ENCODE measurements at regions not wholly inside any gene's neighbourhood (a gene's known extent, or its start where the extent isn't known, plus 50 kb on each side); places are given as distances from the start of the nearest gene placed in this dataset.

DNA sequence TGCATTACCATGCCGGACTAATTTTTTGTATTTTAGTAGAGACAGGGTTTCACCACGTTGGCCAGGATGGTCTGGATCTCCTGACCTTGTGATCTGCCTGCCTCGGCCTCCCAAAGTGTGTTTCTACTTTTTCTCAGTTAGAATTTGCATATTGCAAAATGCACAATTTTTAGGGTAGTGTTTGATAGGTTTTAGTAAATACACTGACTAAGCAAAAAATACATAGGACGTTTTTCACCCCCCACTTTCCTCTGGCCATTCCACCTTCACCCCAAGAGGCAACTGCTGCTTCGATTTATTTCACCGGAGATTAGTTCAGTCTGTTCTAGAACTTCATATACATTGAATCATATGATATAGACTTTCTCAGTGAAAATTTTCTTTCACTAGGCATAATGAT is 1269.1 kb downstream of the TBC1D22A start:
- TF ChIP-seq TCF4 (CRISPR knock-in tag; IDR thresholded peaks at IDR 0.05; ENCODE audit: borderline replicate concordance) (no peak), ZNF8 (CRISPR knock-in tag; IDR thresholded peaks at IDR 0.05) (no peak), ZFP3 (CRISPR knock-in tag; IDR thresholded peaks at IDR 0.05) (no peak), ZNF70 (CRISPR knock-in tag; IDR thresholded peaks at IDR 0.05) (no peak), RARB (CRISPR knock-in tag; IDR thresholded peaks at IDR 0.05) (no peak), OSR1 (CRISPR knock-in tag; IDR thresholded peaks at IDR 0.05) (no peak), SNAI2 (CRISPR knock-in tag; IDR thresholded peaks at IDR 0.05) (no peak), ZFP30 (CRISPR knock-in tag; IDR thresholded peaks at IDR 0.05) (no peak), TOX (CRISPR knock-in tag; IDR thresholded peaks at IDR 0.05; ENCODE audit: borderline replicate concordance) (no peak)
- TF ChIP-seq, protein P1, sequence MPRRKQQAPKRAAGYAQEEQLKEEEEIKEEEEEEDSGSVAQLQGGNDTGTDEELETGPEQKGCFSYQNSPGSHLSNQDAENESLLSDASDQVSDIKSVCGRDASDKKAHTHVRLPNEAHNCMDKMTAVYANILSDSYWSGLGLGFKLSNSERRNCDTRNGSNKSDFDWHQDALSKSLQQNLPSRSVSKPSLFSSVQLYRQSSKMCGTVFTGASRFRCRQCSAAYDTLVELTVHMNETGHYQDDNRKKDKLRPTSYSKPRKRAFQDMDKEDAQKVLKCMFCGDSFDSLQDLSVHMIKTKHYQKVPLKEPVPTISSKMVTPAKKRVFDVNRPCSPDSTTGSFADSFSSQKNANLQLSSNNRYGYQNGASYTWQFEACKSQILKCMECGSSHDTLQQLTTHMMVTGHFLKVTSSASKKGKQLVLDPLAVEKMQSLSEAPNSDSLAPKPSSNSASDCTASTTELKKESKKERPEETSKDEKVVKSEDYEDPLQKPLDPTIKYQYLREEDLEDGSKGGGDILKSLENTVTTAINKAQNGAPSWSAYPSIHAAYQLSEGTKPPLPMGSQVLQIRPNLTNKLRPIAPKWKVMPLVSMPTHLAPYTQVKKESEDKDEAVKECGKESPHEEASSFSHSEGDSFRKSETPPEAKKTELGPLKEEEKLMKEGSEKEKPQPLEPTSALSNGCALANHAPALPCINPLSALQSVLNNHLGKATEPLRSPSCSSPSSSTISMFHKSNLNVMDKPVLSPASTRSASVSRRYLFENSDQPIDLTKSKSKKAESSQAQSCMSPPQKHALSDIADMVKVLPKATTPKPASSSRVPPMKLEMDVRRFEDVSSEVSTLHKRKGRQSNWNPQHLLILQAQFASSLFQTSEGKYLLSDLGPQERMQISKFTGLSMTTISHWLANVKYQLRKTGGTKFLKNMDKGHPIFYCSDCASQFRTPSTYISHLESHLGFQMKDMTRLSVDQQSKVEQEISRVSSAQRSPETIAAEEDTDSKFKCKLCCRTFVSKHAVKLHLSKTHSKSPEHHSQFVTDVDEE (CRISPR knock-in tag; IDR thresholded peaks at IDR 0.05): no peak
- no peak for ATAC-seq

DNA sequence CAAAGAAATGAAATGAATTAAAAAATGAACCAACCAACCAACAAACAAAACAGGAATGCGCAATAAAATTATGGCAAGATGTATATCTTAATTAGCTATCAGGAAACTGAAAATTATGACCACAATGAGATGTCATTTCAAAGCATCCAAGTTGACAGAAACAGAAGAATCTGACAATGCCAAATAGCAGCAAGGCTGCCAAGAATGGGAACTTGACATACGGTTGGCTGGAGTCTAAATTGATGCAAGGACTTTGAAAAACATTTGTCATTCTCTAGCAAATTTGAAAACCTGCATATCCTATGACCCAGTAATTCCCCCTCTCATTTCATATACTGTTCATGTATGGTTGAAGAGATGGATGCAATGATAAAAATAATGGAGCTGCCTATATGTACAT is 1262.6 kb downstream of the TBC1D22A start:
- TF ChIP-seq ZC3H10 (CRISPR knock-in tag; IDR thresholded peaks at IDR 0.05) (no peak), PPARA (CRISPR knock-in tag; IDR thresholded peaks at IDR 0.05; ENCODE audit: borderline replicate concordance) (no peak), BACH2 (CRISPR knock-in tag; IDR thresholded peaks at IDR 0.05; ENCODE audit: borderline replicate concordance) (no peak), ESRRG (CRISPR knock-in tag; IDR thresholded peaks at IDR 0.05) (no peak), SNAI2 (CRISPR knock-in tag; IDR thresholded peaks at IDR 0.05) (no peak)
- TF ChIP-seq, protein P2, sequence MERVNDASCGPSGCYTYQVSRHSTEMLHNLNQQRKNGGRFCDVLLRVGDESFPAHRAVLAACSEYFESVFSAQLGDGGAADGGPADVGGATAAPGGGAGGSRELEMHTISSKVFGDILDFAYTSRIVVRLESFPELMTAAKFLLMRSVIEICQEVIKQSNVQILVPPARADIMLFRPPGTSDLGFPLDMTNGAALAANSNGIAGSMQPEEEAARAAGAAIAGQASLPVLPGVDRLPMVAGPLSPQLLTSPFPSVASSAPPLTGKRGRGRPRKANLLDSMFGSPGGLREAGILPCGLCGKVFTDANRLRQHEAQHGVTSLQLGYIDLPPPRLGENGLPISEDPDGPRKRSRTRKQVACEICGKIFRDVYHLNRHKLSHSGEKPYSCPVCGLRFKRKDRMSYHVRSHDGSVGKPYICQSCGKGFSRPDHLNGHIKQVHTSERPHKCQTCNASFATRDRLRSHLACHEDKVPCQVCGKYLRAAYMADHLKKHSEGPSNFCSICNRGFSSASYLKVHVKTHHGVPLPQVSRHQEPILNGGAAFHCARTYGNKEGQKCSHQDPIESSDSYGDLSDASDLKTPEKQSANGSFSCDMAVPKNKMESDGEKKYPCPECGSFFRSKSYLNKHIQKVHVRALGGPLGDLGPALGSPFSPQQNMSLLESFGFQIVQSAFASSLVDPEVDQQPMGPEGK (CRISPR knock-in tag; IDR thresholded peaks at IDR 0.05; ENCODE audit: borderline replicate concordance): no peak
- TF ChIP-seq, protein P3, sequence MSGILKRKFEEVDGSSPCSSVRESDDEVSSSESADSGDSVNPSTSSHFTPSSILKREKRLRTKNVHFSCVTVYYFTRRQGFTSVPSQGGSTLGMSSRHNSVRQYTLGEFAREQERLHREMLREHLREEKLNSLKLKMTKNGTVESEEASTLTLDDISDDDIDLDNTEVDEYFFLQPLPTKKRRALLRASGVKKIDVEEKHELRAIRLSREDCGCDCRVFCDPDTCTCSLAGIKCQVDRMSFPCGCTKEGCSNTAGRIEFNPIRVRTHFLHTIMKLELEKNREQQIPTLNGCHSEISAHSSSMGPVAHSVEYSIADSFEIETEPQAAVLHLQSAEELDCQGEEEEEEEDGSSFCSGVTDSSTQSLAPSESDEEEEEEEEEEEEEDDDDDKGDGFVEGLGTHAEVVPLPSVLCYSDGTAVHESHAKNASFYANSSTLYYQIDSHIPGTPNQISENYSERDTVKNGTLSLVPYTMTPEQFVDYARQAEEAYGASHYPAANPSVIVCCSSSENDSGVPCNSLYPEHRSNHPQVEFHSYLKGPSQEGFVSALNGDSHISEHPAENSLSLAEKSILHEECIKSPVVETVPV (CRISPR knock-in tag; IDR thresholded peaks at IDR 0.05): no peak
- ATAC-seq: no peak

DNA sequence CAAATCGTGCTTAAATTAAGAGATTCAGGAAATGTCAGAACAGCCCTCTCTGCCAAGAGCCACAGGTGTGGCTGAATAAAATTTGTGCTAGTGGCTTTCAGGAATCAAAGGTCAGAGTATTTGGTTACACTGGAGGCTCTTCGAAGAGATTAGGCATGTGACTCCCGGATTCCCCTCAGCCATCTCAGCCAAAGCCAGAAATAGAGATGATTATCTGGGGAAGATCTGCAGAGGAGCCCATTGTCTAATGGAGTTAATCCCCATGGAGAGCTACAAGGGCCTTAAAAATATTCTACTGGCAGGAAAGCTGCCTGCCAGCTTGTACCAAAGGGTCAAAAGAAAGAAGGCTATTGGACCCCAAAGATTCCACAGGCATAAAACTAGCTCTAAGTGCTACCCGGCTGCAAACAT is 1259.5 kb downstream of the TBC1D22A start:
- no peak for ATAC-seq
- TF ChIP-seq ZNF8 (CRISPR knock-in tag; IDR thresholded peaks at IDR 0.05) (no peak), ZNF70 (CRISPR knock-in tag; IDR thresholded peaks at IDR 0.05) (no peak), SNAI2 (CRISPR knock-in tag; IDR thresholded peaks at IDR 0.05) (no peak), ZC3H10 (CRISPR knock-in tag; IDR thresholded peaks at IDR 0.05) (no peak), ZNF565 (CRISPR knock-in tag; conservative IDR thresholded peaks at IDR 0.05; ENCODE audit: low read depth) (no peak), TCF4 (CRISPR knock-in tag; IDR thresholded peaks at IDR 0.05; ENCODE audit: borderline replicate concordance) (no peak), TOX (CRISPR knock-in tag; IDR thresholded peaks at IDR 0.05; ENCODE audit: borderline replicate concordance) (no peak), GLIS3 (CRISPR knock-in tag; IDR thresholded peaks at IDR 0.05) (no peak), PPARA (CRISPR knock-in tag; IDR thresholded peaks at IDR 0.05; ENCODE audit: borderline replicate concordance) (no peak), ESRRG (CRISPR knock-in tag; IDR thresholded peaks at IDR 0.05) (no peak), ZFP30 (CRISPR knock-in tag; IDR thresholded peaks at IDR 0.05) (no peak), BACH2 (CRISPR knock-in tag; IDR thresholded peaks at IDR 0.05; ENCODE audit: borderline replicate concordance) (no peak), CSDC2 (CRISPR knock-in tag; IDR thresholded peaks at IDR 0.05) (no peak), ZFP3 (CRISPR knock-in tag; IDR thresholded peaks at IDR 0.05) (no peak), OSR1 (CRISPR knock-in tag; IDR thresholded peaks at IDR 0.05) (no peak), ISL1 (CRISPR knock-in tag; IDR thresholded peaks at IDR 0.05) (no peak)
- TF ChIP-seq, protein P4, sequence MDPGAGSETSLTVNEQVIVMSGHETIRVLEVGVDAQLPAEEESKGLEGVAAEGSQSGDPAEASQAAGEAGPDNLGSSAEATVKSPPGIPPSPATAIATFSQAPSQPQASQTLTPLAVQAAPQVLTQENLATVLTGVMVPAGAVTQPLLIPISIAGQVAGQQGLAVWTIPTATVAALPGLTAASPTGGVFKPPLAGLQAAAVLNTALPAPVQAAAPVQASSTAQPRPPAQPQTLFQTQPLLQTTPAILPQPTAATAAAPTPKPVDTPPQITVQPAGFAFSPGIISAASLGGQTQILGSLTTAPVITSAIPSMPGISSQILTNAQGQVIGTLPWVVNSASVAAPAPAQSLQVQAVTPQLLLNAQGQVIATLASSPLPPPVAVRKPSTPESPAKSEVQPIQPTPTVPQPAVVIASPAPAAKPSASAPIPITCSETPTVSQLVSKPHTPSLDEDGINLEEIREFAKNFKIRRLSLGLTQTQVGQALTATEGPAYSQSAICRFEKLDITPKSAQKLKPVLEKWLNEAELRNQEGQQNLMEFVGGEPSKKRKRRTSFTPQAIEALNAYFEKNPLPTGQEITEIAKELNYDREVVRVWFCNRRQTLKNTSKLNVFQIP (CRISPR knock-in tag; IDR thresholded peaks at IDR 0.05; ENCODE audit: borderline replicate concordance, low read depth): no peak
- TF ChIP-seq, protein P3 (CRISPR knock-in tag; IDR thresholded peaks at IDR 0.05): no peak
- TF ChIP-seq, protein P1 (CRISPR knock-in tag; IDR thresholded peaks at IDR 0.05): no peak
- TF ChIP-seq, protein P5, sequence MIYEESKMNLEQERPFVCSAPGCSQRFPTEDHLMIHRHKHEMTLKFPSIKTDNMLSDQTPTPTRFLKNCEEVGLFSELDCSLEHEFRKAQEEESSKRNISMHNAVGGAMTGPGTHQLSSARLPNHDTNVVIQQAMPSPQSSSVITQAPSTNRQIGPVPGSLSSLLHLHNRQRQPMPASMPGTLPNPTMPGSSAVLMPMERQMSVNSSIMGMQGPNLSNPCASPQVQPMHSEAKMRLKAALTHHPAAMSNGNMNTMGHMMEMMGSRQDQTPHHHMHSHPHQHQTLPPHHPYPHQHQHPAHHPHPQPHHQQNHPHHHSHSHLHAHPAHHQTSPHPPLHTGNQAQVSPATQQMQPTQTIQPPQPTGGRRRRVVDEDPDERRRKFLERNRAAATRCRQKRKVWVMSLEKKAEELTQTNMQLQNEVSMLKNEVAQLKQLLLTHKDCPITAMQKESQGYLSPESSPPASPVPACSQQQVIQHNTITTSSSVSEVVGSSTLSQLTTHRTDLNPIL (CRISPR knock-in tag; IDR thresholded peaks at IDR 0.05; ENCODE audit: low read depth): no peak

Data from SK-N-SH treated with all-trans-retinoic acid at 6 μM for 48 hours (cell line).